GM10248 (cell line): ENCODE measurements at regions not wholly inside any gene's neighbourhood (a gene's known extent, or its start where the extent isn't known, plus 50 kb on each side); places are given as distances from the start of the nearest gene placed in this dataset.

ENCODE experiments used
- CTCF ChIA-PET: fragments of 300-600 bp; sonication (Branson Sonifier 250); formaldehyde crosslinking; extraction: SDS; loops from one replicate; lab custom pipeline; 2021; ENCODE audit warnings: antibody characterized with exemption; lab: Yijun Ruan, JAX
- POLR2A ChIA-PET: fragments of 350-650 bp; sonication (Branson Sonifier 250); formaldehyde crosslinking; extraction: SDS; loops from one replicate; lab custom pipeline; 2020; ENCODE audit warnings: antibody characterized with exemption; lab: Yijun Ruan, JAX
- DNase-seq: peaks from one replicate; pipeline ENCODE4 v3.0.0; 2012; ENCODE audit errors: extremely low spot score
- CTCF ChIP-seq: IDR thresholded peaks from 2 replicates; pipeline ENCODE4 v1.5.1; 2012; ENCODE audit warnings: mild to moderate bottlenecking, low read depth; ENCODE audit errors: extremely low read depth, missing control alignments, control extremely low read depth

GRCh38 chr14:101025696-101026095 is 122.2 kb upstream of the RTL1 start:
- no peak for DNase-seq
- TF ChIP-seq CTCF = no peak
- ChIA-PET CTCF (no interaction called here), POLR2A (no interaction called here)

- POLR2A ChIA-PET = no interaction called here
- DNase-seq = no peak
- TF ChIP-seq CTCF = no peak
- CTCF ChIA-PET = no interaction called here
Observed at GRCh38 chr14:101026341-101026740, 122.8 kb upstream of the RTL1 start.

- POLR2A ChIA-PET = no interaction called here
- TF ChIP-seq CTCF = no peak
- DNase-seq = no peak
- CTCF ChIA-PET = no interaction called here
Observed at GRCh38 chr14:101027291-101027690, 123.8 kb upstream of the RTL1 start.

GRCh38 chr14:101027966-101028365 is 124.4 kb upstream of the RTL1 start:
- ChIA-PET CTCF (no interaction called here), POLR2A (no interaction called here)
- no peak for DNase-seq
- no peak for TF ChIP-seq CTCF

- DNase-seq = no peak
- no peak for TF ChIP-seq CTCF
- CTCF ChIA-PET = no interaction called here
- POLR2A ChIA-PET = no interaction called here
Observed at GRCh38 chr14:101028971-101029667, 125.6 kb upstream of the RTL1 start.

- ChIA-PET CTCF (no interaction called here), POLR2A (no interaction called here)
- DNase-seq = no peak
- TF ChIP-seq CTCF = no peak
Observed at GRCh38 chr14:101029668-101030290, 126.3 kb upstream of the RTL1 start.
